ENCODE measurements at regions not wholly inside any gene's neighbourhood (a gene's known extent, or its start where the extent isn't known, plus 50 kb on each side); places are given as distances from the start of the nearest gene placed in this dataset.

- DNase-seq = no peak
Observed at GRCh38 chr14:89625731-89626232, 208.7 kb upstream of the FOXN3 start.

- DNase-seq = peak; percentile 85
Observed at GRCh38 chr14:89625244-89625713, 208.2 kb upstream of the FOXN3 start.

GRCh38 chr14:89624500-89625156 is 207.6 kb upstream of the FOXN3 start:
- DNase-seq = no peak

- peak; percentile 94 for DNase-seq
Observed at GRCh38 chr14:89621791-89622638, 205.0 kb upstream of the FOXN3 start.

- DNase-seq = no peak
Observed at GRCh38 chr14:89621009-89621421, 204.0 kb upstream of the FOXN3 start.

- no peak for DNase-seq
Observed at GRCh38 chr14:89620436-89620835, 203.4 kb upstream of the FOXN3 start.

- DNase-seq = no peak
Observed at GRCh38 chr14:89619596-89619995, 202.6 kb upstream of the FOXN3 start.

- peak; percentile 31 for DNase-seq
Observed at GRCh38 chr14:89618811-89619551, 201.9 kb upstream of the FOXN3 start.

GRCh38 chr14:89618330-89618708 is 201.3 kb upstream of the FOXN3 start:
- DNase-seq = no peak

GRCh38 chr14:89617481-89618329 is 200.7 kb upstream of the FOXN3 start:
- peak; percentile 49 for DNase-seq

- no peak for DNase-seq
Observed at GRCh38 chr14:89616852-89617341, 199.9 kb upstream of the FOXN3 start.

GRCh38 chr14:89616425-89616824 is 199.4 kb upstream of the FOXN3 start:
- no peak for DNase-seq

- no peak for DNase-seq
Observed at GRCh38 chr14:89615421-89615820, 198.4 kb upstream of the FOXN3 start.

- DNase-seq = no peak
Observed at GRCh38 chr14:89614009-89614691, 197.1 kb upstream of the FOXN3 start.

- DNase-seq = no peak
Observed at GRCh38 chr14:89613260-89614008, 196.4 kb upstream of the FOXN3 start.

GRCh38 chr14:89609500-89610100 is 192.6 kb upstream of the FOXN3 start:
- no peak for DNase-seq

- no peak for DNase-seq
Observed at GRCh38 chr14:89607453-89607852, 190.4 kb upstream of the FOXN3 start.

GRCh38 chr14:89603938-89604480 is 187.0 kb upstream of the FOXN3 start:
- DNase-seq = no peak

GRCh38 chr14:89600950-89601826 is 184.2 kb upstream of the FOXN3 start:
- DNase-seq = no peak

Measured in NCI-H524 treated with DMSO at 0.1 percent for 48 hours (cell line).